ENCODE measurements at regions not wholly inside any gene's neighbourhood (a gene's known extent, or its start where the extent isn't known, plus 50 kb on each side); places are given as distances from the start of the nearest gene placed in this dataset.

DNA sequence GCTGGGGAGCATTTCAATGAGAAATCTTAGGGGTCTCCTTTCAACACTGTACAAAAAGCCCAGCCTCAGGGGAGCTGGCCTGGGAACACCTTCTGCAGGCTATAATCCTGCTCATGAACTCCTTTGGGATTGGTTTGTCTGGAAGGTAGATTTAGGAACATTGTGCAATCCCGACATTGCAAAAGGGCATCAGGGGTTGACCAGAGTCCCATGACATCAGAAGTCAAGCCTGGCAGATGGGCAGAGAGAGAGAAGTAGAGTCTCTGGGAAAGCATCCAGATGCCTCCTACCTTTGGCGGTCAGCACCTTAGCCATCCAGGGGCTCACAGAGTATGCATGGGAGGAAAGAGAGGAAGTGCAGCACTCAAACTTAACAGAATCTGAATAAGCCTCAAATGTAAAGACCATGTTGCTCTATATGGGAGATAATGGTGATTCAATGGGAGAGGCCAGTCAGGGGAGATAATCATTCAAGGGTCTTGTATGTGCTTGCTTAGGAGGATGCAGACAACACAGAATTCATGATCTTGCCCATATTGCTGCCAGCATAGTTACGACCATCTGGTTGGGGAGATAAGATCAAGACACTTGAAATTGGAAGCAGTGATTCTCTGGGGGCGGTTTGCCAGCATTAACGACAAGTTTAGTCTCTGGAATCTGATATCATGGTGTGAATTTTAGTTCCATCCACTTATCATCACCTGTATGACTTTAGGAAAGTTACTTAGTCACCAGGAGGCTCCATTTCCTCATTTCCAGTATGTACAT, 58.3 kb upstream of the UPP2 start:
- TF ChIP-seq, protein P1, sequence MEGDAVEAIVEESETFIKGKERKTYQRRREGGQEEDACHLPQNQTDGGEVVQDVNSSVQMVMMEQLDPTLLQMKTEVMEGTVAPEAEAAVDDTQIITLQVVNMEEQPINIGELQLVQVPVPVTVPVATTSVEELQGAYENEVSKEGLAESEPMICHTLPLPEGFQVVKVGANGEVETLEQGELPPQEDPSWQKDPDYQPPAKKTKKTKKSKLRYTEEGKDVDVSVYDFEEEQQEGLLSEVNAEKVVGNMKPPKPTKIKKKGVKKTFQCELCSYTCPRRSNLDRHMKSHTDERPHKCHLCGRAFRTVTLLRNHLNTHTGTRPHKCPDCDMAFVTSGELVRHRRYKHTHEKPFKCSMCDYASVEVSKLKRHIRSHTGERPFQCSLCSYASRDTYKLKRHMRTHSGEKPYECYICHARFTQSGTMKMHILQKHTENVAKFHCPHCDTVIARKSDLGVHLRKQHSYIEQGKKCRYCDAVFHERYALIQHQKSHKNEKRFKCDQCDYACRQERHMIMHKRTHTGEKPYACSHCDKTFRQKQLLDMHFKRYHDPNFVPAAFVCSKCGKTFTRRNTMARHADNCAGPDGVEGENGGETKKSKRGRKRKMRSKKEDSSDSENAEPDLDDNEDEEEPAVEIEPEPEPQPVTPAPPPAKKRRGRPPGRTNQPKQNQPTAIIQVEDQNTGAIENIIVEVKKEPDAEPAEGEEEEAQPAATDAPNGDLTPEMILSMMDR (IDR thresholded peaks at IDR 0.05) = no peak
- no peak for TF ChIP-seq POLR2A (IDR thresholded peaks at IDR 0.05)

All from heart left ventricle (tissue), 13 donors.